HG03521 (cell line): ENCODE measurements at regions not wholly inside any gene's neighbourhood (a gene's known extent, or its start where the extent isn't known, plus 50 kb on each side); places are given as distances from the start of the nearest gene placed in this dataset.

Experiments
- ATAC-seq: cut with Tn5 transposase; IDR thresholded peaks from one replicate; pipeline ENCODE4 v1.9.1; 2021; ENCODE audit warnings: mild to moderate bottlenecking, moderate library complexity; ENCODE audit not compliant: unreplicated experiment

- no peak for ATAC-seq
Measured at GRCh38 chr11:122451911-122452310, 203.6 kb upstream of the UBASH3B start.

DNA sequence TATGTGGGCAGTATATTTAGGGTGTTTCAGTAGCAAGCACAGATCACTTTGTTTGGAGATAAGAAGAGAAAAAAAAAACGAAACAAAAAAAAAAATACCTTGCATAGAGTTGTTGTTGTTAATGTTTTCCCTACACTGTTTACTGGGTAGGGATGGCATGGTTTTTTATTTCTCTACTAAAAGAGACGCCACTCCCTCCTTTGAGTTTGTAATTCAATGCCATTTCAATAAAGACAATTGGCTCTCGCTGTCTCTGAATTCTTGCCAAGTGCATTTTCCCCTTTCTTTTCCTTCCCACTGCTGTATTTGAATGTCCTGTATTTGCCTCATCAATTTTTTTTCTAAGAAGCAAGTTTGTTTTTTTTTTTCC lies 213.9 kb upstream of the UBASH3B start:
- no peak for ATAC-seq

DNA sequence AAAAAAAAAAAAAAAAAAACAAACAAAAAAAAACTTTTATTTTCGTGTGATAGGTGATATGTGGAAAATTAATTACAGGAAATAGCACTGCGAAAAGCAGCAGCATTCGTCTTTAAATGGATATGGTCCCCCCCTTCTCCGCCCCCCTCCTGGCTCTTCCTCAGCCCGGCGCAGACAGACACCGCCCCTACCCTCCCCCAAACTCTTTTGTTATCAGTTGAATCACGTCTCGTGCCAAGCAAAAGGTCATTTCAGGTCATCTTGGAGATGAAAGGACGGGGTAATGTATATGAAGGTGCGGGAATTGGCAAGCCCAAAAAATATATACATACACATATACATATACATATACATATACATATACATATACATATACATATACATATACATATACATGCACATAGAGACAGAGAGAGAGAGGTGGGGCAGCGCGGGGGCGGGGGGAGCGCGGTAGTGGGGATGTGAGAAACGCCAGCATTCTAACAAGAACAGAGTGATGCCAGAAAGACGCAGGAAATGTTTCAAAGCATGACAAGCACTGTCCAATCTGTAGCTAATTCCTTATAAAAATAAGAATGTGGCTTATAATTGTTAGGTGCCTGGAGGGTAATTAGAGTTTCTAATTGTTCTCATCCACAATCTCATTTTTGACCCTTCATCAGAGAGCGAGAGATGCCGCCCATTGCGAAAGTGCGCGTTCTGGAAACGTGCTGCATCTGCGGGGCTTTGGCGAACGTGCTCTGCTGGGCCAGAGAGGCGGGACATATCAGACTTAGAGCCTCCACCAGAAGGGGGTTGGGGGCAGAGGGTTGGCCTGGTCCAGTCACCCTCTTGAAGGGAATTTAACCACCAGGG lies 214.5 kb upstream of the UBASH3B start:
- no peak for ATAC-seq

DNA sequence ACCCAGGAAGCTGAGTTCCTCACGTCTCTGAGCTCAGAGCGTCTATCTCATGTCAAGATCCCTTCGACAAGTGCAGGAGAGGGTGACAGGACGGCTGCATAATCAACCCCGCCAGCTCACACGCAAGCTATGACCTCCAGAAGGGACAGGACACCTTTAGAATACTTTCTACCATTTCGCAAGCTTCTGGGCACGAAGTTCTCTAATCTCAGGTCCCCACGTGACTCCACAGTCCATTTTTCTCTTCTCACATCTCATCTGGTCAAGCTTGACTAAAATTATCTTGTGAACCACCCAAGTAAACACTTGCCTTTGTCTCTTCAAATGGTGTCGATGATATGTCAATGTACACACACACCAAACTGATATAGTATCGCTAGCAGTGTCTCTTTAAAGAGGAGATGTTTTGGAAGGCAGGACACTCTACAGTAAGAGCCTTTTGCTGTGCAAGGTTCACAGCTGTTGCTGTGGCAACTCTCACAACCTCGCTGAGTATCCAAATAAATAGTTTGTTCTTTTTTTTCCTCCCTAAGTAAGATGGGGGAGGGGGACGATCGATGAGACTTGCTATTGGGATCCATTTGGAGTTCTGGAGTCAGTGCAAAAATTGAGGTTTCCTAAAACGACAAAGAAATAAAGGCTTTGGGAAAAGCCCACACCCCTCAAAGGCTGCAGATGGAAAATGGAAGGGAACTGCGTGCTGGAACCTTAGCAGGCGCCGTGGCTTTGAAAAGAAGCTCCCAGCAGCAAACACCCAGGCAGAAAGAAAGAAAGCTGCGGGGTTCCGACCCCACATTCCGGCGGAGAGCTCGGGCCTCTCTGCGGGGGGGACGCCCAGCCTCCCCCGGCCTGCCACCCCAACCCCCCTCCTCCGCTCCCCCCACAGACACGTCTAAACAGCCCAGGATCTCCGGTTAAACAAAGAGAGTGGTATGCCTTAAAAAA lies 215.4 kb upstream of the UBASH3B start:
- no peak for ATAC-seq

DNA sequence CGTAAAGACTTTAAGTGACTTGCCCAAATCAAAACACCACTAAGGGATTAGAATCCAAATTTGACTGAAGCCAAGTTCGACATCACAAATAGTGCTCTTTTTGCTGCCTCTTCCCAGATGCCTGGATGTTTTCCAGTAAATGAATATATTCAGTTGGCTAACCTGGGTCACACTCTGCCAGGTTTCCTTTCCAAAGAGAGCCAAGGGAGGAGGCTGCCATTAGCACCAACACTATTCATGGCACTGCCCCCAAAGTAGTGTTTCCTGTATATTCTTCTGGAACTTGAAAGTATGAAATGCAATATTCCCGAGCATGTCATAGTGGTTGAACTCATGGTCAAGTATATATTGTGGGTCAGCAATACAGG lies 219.3 kb upstream of the UBASH3B start:
- no peak for ATAC-seq

DNA sequence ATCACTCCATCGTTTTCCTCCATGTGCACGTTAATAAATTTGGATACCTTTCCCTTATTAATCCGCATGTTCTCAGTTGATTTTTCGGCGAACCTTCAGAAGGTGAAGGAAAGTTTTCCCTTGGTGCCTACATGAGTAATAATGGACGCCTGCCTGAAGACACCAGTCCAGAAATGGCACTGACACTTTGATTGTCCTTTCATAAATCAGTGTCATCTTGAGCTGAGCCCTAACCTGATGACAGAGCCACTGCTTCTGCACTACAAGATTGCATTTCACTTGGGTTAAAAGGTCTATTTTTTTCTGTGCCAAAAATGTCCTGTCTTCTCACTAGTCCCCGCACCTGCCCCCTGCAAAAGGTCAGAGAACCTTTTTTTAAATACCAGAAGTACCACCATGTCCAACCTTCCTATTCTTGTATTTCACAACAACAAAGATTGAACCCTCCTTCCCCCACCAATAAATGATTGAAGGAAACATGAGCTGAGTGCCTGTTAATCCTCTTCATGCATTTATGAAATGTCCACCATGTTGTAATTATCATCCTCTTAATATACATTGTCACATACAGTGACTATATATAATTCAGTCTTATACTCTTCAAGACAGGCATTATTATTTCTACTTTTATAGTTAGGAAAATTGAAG lies 219.9 kb upstream of the UBASH3B start:
- no peak for ATAC-seq

DNA sequence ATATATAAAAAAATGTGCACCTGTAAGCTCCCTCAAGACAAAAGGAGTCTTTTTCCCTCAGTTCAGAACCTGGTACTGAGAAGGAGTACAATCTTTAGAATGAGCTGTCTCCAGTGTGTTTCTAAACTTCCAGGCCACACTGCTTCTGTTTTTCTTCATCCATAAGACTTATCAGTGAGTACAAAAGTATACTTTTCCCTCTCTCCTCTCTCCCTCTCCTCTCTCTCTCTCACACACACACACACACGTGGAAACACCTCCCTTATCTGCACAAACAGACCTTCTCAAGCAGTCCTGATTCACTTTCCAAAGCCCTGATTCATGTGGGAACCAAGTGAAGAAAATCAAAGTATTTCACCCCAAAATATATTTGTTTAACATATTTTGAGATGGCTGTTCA lies 220.7 kb upstream of the UBASH3B start:
- ATAC-seq, result no peak

- no peak for ATAC-seq
Measured at GRCh38 chr11:122430490-122430889, 225.0 kb upstream of the UBASH3B start.

DNA sequence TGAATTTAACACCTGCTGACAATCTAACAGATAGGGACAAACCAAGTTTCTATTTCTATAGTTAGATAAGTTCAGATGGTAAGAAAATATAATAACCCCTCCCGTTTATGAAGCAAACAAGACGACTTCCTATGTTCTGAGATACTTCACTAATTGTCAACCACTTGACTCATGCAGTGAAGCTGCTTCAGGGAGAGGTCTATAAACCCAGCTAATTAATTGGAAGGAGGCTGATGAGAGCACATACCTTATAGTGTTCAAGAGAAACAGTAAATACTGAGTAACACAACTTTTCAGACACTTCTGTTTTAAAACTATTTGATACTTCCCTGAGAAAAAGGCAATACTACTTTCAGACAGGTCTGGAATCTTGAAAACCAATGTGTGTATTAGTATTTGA lies 229.4 kb upstream of the UBASH3B start:
- ATAC-seq, result no peak

DNA sequence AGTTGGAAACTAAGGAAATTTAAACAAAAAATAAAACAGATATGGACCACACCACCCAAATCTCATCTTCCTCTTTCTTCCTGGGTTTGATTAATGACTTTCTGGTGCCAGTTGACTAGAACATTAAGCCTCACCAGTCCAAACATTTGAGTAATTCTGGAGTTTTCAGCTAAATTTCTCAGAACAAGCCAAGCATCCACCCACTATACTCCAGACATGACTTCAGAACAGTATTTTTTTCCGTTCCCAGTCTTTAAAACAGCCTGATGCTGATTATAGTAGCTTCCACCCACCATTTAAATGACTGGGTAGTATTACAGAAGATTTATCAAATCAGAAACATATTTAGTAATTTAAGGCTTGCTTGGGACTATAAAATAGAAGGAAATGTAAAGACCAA lies 230.9 kb upstream of the UBASH3B start:
- ATAC-seq, result no peak

DNA sequence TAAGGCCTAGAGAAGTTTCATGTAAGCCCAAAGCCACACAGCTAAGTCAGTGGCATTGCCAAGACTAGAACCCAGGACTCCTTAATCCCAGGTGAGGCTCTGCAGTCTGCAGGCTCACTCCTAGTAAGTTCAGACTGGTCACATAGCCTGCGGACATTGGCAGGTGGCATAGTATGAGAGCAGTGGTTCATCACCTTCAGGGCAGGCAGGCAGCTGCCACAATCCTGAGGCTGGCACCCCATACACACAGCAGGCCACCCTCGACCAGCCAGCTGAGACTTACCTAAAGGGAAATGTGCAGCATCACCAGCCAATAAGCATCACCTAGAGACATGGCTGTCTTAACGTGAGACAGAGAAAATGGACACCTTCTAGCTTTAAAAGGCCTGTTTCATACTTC lies 231.6 kb upstream of the UBASH3B start:
- ATAC-seq, result no peak

- no peak for ATAC-seq
Measured at GRCh38 chr11:122423273-122423672, 232.2 kb upstream of the UBASH3B start.

GRCh38 chr11:122422682-122423081 lies 232.8 kb upstream of the UBASH3B start:
- no peak for ATAC-seq

DNA sequence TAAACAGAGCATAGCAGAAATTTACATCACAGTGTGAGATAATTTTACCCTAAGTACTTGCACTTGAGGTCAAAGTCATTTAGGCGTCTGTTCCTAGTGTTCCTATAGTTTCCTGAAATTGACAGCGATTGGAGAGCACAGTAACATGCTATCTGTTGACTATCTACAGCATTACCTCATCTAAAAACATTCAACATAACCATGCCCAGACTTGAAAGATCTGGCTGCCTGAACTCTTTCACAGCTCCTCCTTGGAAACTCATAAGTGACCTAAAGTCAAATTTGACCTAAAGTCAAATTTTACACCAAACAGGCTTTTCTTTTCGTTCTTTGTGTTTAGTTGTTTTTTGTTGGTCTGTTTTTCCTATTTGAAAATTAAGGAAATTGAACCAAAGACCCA lies 233.8 kb upstream of the UBASH3B start:
- ATAC-seq, result no peak

GRCh38 chr11:122418032-122418431 lies 237.5 kb upstream of the UBASH3B start:
- no peak for ATAC-seq

DNA sequence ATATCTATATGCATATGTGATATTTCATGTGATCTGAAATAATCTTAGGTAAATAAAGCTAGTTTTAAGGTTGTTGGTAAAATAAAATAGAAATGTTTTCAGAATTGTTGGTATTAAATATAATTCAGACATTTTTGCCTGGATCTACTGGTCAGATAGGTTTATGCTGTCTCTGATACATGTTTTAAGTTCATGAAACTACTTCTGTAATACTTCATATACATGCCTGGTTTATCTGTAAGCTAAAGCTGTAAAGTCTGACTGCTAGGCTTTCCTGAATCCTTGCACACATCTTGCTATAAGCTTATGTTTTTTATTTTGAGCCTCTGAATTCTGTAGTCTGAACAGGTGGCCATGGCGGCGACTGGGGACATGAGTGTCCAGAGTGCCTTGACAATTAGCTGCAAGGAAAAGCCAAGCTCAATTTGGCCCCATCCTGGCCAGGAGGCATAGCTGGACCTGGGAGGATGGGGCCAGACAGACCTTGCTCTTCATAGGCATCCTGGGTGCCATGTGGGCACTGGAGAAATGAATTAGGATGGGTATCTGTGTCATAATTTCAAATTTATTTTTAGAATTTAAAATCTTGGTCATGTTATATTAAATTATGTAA lies 241.0 kb upstream of the UBASH3B start:
- ATAC-seq, result no peak

GRCh38 chr11:122413677-122414076 lies 241.8 kb upstream of the UBASH3B start:
- no peak for ATAC-seq

DNA sequence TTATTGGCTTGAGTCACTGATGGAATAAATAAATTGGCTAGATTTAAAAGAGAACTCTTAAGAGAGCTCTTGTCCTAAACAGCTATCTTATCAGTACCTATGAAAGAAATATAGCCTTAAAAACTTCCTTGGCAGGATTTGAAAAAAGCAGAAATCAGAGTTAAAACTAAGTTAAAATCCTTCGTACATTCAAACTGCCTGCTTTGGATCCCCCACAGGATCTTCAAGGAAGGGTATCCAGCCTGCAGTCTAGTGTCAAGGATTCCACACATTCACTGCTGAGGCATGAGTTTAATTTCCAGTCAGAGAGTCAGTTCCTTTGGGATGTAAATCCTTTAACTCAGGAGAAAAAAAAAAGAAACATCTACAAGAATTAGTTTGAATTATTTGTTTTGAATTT lies 242.9 kb upstream of the UBASH3B start:
- ATAC-seq, result no peak

DNA sequence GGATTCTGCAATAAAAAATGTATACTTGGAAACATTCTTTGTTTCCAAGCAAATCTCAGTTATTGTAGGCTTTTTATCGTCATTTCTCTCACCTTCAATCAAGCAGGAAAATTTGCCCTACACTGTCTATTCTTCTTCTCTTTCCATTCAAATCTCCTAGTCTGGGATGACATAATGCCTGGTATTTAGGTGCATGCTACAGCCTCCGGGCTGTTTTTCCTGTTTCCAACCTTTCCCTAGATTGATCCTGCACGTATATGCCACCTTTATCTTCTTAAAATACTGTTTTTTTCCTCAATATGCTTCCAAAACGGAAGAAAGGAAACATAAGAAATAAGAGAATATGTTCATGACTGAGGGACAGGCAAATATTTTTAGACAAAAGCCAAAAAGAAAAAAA lies 249.1 kb upstream of the UBASH3B start:
- ATAC-seq, result no peak

DNA sequence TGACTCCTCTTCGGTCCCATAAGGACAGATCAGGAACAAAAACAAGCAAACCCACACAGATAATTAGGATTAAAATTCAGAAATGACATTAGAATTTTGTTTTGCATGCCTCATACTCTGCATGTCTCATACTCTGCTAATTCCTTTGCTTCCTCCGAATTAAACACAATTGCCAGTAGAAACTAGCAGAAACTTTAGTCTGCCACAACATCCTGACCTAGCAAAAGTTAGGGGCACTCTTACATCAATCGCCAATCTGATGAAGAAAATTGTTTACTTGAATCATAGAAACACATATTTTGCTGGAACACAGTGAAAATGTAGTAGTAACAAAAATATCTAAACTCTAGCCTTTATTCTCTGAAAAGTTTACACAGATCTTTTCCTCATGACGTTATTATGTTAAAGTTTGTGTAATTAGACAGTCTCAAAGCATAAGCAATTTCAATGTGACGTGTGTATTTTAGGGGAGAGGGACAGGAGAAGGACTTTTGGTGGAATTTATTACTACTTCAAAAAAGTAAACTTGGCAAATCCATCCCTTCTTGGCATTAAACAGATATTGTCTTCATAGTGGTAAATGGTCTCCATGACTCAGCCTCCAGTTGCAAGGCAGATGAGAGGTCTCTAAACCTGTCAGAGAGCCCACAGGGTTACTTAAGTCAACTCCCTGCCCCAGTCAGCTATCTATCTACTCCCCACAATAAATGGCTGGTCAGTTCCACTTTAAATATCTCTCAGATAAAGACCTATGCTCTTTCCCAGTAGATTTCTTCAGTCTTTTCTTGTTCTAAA lies 249.8 kb upstream of the UBASH3B start:
- ATAC-seq, result no peak
